GM12873 (cell line): ENCODE measurements at regions not wholly inside any gene's neighbourhood (a gene's known extent, or its start where the extent isn't known, plus 50 kb on each side); places are given as distances from the start of the nearest gene placed in this dataset.

Source experiments
- TF ChIP-seq, protein P1 (sequence below): IDR thresholded peaks from 2 replicates; pipeline ENCODE4 v1.5.1; 2012; ENCODE audit warnings: low read depth, mild to moderate bottlenecking, moderate library complexity, low read length, control low read depth; ENCODE audit not compliant: insufficient read depth; ENCODE audit errors: missing control alignments

DNA sequence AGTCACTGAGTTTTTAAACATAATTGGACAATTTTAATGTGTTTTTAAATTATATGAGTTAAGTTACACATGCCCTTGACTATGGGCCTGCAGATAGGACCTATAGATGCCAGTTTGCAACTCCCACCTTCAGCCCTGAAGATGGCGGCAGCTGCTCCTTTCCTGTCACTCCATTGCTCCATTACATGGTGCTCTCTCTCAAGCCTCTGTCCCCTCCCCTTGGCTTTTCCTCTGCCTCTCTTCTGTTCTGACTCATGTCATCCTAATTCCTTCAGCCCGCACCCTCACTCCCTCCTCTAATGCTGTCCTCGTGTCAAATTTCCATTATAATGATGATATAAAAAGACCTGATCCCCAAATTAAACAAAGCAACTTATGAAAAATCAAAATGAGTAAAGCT lies 133.7 kb upstream of the HNRNPA3 start:
- TF ChIP-seq, protein P1, sequence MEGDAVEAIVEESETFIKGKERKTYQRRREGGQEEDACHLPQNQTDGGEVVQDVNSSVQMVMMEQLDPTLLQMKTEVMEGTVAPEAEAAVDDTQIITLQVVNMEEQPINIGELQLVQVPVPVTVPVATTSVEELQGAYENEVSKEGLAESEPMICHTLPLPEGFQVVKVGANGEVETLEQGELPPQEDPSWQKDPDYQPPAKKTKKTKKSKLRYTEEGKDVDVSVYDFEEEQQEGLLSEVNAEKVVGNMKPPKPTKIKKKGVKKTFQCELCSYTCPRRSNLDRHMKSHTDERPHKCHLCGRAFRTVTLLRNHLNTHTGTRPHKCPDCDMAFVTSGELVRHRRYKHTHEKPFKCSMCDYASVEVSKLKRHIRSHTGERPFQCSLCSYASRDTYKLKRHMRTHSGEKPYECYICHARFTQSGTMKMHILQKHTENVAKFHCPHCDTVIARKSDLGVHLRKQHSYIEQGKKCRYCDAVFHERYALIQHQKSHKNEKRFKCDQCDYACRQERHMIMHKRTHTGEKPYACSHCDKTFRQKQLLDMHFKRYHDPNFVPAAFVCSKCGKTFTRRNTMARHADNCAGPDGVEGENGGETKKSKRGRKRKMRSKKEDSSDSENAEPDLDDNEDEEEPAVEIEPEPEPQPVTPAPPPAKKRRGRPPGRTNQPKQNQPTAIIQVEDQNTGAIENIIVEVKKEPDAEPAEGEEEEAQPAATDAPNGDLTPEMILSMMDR: no peak

DNA sequence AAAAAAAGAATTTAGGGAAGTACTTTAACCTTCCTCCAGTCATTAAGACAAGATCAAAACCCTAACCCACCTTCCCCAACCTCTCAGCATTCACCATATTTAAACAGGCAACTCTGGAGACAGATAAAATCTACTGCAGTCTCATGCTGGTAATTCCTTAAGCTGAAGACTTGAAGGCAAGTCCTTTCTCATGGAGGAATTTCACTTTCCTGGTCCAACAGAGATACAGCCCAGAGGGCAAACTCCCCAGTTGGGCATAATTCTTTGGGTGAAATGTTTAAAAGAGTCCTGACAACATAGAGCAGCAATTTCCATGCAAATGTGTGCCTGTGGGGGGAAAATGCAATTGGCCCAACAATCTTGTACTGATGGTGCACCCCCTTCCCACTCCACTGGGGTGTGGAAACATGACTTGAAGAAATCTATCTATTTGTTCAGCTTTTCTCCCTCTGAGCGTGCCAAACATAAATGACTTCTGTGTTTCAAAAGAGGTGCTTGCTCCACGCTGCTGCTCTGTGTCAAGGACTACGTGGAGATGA lies 131.8 kb upstream of the HNRNPA3 start:
- TF ChIP-seq, protein P1: no peak

DNA sequence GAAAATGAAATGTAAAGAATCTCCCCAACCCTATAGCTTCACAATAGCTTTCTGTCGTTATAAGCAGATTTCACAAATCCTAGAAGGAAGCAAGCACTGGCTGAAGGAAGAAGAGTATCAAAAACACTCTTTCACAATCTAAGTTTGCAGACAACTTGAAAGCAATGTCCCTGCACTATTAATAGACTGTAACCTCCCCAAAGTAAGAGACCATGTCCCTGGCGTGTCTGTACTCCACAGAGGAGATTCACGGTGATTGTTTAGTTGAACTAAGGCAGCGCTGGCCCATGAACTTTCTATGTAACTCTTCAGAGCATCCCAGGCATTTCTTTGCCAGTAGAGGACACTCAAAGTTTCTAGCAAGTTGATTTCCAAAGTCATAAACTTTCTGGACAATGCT lies 128.0 kb upstream of the HNRNPA3 start:
- TF ChIP-seq, protein P1: no peak

DNA sequence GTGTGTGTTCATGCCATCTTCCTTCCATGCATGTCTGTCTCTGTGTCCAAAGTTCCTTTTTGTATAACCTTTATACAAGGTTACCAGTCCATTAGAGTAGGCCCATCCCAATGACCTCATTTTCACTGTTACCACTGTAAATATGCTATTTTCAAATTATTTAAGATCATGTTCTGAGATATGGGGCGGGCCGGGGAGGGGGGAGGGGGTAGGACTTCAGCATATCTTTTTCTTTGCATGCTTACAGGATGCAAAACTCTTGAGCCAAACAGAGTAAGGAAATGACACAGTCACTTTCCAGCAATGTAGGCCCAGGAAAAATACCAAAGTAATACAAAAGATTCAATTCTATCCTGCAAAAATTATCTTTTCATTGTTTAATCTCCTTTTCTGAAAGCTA lies 124.1 kb upstream of the HNRNPA3 start:
- TF ChIP-seq, protein P1: no peak

DNA sequence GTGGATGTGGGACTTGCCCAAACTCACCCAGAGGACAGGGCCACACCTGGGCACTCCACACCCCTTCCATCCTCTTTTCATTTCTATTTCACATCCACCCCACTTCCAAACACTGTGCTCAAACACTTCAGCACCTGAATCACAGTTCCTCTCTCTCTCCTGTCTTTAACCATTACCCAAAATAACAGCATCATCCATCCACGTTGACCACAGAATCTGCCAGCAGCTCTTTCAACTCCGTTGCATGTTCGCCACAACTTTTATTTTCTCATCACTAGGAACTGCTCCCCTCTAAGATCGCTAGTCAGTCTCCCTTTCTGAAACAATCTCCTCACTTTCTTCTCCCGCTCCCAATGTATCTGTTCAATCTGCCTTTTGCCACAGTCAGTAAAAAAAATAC lies 121.6 kb upstream of the HNRNPA3 start:
- TF ChIP-seq, protein P1: no peak

DNA sequence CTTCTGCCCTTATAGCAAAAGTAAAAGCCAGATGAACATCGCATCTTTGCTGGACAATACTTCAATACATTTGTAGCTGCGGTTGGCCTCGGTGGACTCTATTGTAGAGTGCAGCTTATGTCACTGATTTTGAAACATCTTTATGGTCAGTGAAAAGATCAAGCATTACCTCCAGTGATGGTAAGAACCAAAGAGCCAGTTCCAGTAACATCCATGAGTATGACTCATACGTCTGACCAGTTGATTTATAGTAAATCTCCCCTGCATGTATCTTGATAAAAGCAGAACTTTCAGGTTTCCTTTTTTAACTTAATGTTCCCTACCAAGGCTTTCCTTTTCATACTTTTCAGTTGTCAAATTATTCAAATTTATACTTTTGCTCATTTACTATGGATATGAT lies 119.2 kb upstream of the HNRNPA3 start:
- TF ChIP-seq, protein P1: no peak

DNA sequence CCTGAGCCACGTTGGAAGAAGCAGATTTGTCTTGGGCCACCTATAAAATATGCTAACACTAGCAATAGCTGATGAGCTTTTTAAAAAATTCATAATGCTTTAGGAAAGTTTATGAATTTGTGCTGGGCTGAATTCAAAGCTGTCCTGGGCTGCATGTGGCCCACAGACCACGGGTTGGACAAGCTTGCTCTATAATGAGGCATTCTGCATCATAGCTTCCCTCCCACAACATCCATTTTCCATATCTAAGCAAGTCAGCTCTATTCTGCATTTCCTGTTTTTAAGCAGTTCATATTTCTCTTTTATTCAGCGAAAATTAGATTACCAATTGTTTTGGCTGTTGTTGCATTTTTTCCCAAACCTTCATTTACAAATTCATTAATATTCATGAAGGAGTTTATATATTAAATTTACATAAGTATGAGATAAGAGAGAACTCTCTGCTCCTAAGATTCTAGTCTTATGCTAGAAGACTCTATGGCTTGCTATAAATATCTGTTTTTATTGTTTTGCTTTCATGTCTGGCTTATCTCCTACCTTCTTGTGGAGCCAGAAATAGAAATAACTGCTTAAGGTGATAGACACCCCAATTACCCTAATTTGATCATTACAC lies 114.5 kb upstream of the HNRNPA3 start:
- TF ChIP-seq, protein P1: no peak
